ENCODE measurements at regions not wholly inside any gene's neighbourhood (a gene's known extent, or its start where the extent isn't known, plus 50 kb on each side); places are given as distances from the start of the nearest gene placed in this dataset.

- TF ChIP-seq MTF1 (CRISPR knock-in tag; IDR thresholded peaks at IDR 0.05; ENCODE audit: borderline replicate concordance) (no peak), ATF3 (IDR thresholded peaks at IDR 0.05) (no peak), ATF3 (CRISPR knock-in tag; conservative IDR thresholded peaks at IDR 0.05) (no peak), EP300 (IDR thresholded peaks at IDR 0.05; ENCODE audit: low read length) (no peak), MAFK (IDR thresholded peaks at IDR 0.05; ENCODE audit: low read length) (no peak), TCF7 (IDR thresholded peaks at IDR 0.05; ENCODE audit: borderline replicate concordance) (no peak), JUN (IDR thresholded peaks at IDR 0.05; ENCODE audit: borderline replicate concordance, low read depth, low read length) (no peak), JUN (CRISPR knock-in tag; IDR thresholded peaks at IDR 0.05; ENCODE audit: borderline replicate concordance) (no peak), NELFE (IDR thresholded peaks at IDR 0.05; ENCODE audit: insufficient read depth, insufficient read length) (no peak), SREBF2 (CRISPR knock-in tag; IDR thresholded peaks at IDR 0.05) (no peak), RAD21 (CRISPR knock-in tag; conservative IDR thresholded peaks at IDR 0.05 in 1 of 2, IDR thresholded peaks at IDR 0.05 in 1 of 2) (no peak), EZH2 (IDR thresholded peaks at IDR 0.05; ENCODE audit: borderline replicate concordance, low read depth, low read length) (no peak), SP1 (CRISPR knock-in tag; IDR thresholded peaks at IDR 0.05) (no peak), TCF7L2 (IDR thresholded peaks at IDR 0.05; ENCODE audit: low read depth, low read length) (no peak)
Observed at GRCh38 chr20:21902391-21902790, 196.9 kb downstream of the PAX1 start.

Measured in K562 (cell line).